Ovary (tissue), 7 donors: ENCODE measurements at regions not wholly inside any gene's neighbourhood (a gene's known extent, or its start where the extent isn't known, plus 50 kb on each side); places are given as distances from the start of the nearest gene placed in this dataset.

Source experiments
- DNase-seq, 5 donors: peaks; one replicate each; pipeline ENCODE4 v3.0.0-alpha.2; 2019 to 2020
- H3K27ac ChIP-seq, 2 donors: fragments of 200-600 bp; one replicate each; pipeline versions ENCODE4 v1.5.1 to v1.8.0; 2019 to 2022
- H3K27me3 ChIP-seq: fragments of 200-600 bp; one replicate; pipeline ENCODE4 v1.8.0; 2022
- H3K36me3 ChIP-seq: fragments of 200-600 bp; sonication (generic); one replicate; pipeline ENCODE4 v1.5.1; 2019
- H3K4me1 ChIP-seq: one replicate; pipeline ENCODE4 v1.8.1; 2013; ENCODE audit warnings: mild to moderate bottlenecking, moderate library complexity; ENCODE audit not compliant: insufficient read depth
- H3K4me3 ChIP-seq: fragments of 200-600 bp; sonication (generic); one replicate; pipeline ENCODE4 v1.5.1; 2017
- H3K9me3 ChIP-seq, 2 donors: fragments of 200-600 bp in 1 of 2; sonication (generic) in 1 of 2; one replicate each; pipeline versions ENCODE4 v1.5.1 to v1.8.1; 2013 to 2019; ENCODE audit warnings: mild to moderate bottlenecking in 1 of 2, moderate library complexity in 1 of 2
- EP300 ChIP-seq: sonication (generic); formaldehyde crosslinking; IDR thresholded peaks from one replicate; pipeline ENCODE4 v1.6.1; 2017; ENCODE audit warnings: antibody characterized with exemption
- POLR2A ChIP-seq: fragments of 450-650 bp; IDR thresholded peaks from one replicate; pipeline ENCODE4 v1.6.1; 2017; ENCODE audit warnings: antibody characterized with exemption, mild to moderate bottlenecking, moderate library complexity
- WGBS, 3 donors: extraction: QIAGEN DNeasy Blood & Tissue Kit in 1 of 3; methylation state at CpG; one replicate each; pipeline versions ENCODE4 v1.1.5 to v1.1.7; 2013 to 2017; 5-methylcytosine and 5-hydroxymethylcytosine counted together
- intact Hi-C, 4 donors: fragments of 100-400 bp; cut with DNase I; formaldehyde crosslinking; loops; one replicate each; pipeline versions ENCODE4 v1.11.0 to v1.15.1; 2022 to 2023
- TF ChIP-seq, protein P1 (sequence below), 3 donors: fragments of 450-650 bp in 2 of 3; fragments of 200-600 bp in 1 of 3; IDR thresholded peaks; one replicate each; pipeline versions ENCODE4 v1.5.1 to v1.8.0; 2016 to 2022; ENCODE audit warnings: antibody characterized with exemption in 3 of 3, mild to moderate bottlenecking in 1 of 3
- donor health status: DM: no; HTN: no; CAD: no; lungs with moderate emphysema.
- donor health status: DM: no; HTN: no; CAD: no.
- donor health status: Bipolar disorder and iron deficiency.
- donor health status: DM: no; HTN: no; CAD: no.
- donor health status: DM: yes; HTN: yes; CAD: no.

DNA sequence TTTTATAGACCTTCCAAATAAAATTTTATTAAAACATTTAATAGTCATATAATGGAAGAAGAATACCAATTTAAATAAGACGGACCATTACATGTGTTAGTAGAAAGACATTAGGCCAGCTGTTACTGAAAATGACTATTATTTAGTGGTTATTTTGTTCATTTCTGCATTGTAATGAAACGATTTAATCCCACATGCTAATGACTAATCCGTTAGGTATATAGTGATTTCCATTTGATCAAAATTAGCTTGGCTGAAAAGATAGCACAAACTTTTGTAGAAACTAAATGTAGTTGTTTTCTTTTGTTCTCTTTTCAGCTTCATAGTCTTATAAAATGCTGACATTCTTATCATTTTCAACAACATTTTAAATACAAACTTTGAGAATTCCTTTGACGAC is 556.1 kb upstream of the TENM3 start:
- TF ChIP-seq POLR2A: no peak
- no peak for TF ChIP-seq EP300
- TF ChIP-seq, protein P1, sequence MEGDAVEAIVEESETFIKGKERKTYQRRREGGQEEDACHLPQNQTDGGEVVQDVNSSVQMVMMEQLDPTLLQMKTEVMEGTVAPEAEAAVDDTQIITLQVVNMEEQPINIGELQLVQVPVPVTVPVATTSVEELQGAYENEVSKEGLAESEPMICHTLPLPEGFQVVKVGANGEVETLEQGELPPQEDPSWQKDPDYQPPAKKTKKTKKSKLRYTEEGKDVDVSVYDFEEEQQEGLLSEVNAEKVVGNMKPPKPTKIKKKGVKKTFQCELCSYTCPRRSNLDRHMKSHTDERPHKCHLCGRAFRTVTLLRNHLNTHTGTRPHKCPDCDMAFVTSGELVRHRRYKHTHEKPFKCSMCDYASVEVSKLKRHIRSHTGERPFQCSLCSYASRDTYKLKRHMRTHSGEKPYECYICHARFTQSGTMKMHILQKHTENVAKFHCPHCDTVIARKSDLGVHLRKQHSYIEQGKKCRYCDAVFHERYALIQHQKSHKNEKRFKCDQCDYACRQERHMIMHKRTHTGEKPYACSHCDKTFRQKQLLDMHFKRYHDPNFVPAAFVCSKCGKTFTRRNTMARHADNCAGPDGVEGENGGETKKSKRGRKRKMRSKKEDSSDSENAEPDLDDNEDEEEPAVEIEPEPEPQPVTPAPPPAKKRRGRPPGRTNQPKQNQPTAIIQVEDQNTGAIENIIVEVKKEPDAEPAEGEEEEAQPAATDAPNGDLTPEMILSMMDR (IDR thresholded peaks at IDR 0.05): no peak
- Histone ChIP-seq H3K27me3 (no peaks in the 10 kb centered on the region), H3K9me3 (no peaks in the 10 kb centered on the region), H3K36me3 (no peaks in the 10 kb centered on the region), H3K27ac (no peak overlapping the region), H3K4me1 (no peaks in the 10 kb centered on the region), H3K4me3 (no peak overlapping the region)
- WGBS, 3 donors: 54 to 76% (median 55%) methylated on average over 4 of the region's 4 CpGs
- intact Hi-C loops: no loop called here
- DNase-seq: no peak

DNA sequence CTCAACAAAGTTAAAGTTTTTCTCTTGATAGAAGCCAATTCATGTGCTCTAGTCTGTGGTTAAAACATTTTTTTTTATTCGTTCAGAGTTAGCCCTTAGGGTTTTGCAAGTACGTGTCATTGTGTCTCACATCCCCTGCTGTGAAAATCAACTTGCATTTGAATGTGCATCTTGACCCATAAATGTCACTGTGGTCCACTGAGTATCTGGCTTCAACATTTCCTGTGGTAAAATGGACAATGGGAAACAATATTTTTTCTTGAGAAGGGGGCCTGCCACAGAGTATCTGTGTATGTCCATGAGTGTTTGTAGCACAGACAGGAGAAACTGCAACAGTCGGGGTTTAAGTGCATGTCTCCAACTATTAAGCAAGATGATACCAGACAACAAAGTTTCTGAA is 554.8 kb upstream of the TENM3 start:
- TF ChIP-seq POLR2A: no peak
- TF ChIP-seq EP300: no peak
- TF ChIP-seq, protein P1 (IDR thresholded peaks at IDR 0.05): no peak
- 60 to 77% (median 64%) methylated on average over 3 of the region's 3 CpGs for WGBS, 3 donors
- no peaks in the 10 kb centered on the region for H3K4me1 ChIP-seq
- no peaks in the 10 kb centered on the region for H3K27me3 ChIP-seq
- no peak overlapping the region for H3K4me3 ChIP-seq
- H3K27ac ChIP-seq: no peak overlapping the region
- intact Hi-C loops: no loop called here
- no peaks in the 10 kb centered on the region for H3K36me3 ChIP-seq
- no peak for DNase-seq
- H3K9me3 ChIP-seq: no peaks in the 10 kb centered on the region

DNA sequence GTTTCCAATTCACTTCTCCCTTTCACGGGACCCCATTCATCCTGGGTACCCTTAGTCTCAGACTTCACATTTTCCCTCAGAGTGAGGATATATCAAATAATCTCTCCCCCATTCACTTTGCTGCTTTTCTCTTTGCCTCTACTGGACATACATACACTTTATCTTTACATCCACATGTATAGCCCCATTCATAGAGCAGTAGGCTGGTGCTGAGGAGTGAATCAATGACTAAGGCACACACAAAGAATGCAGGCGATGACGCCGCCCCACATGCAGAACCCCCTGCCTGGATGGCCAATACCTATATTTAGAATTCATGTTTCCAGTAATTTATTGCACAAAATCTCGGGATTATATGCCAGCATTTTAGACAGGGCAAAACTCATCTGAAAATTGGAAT is 554.3 kb upstream of the TENM3 start:
- Histone ChIP-seq H3K4me1 (no peaks in the 10 kb centered on the region), H3K27me3 (no peaks in the 10 kb centered on the region), H3K9me3 (no peaks in the 10 kb centered on the region), H3K4me3 (no peak overlapping the region), H3K36me3 (no peaks in the 10 kb centered on the region), H3K27ac (no peak overlapping the region)
- WGBS, 3 donors: 70 to 83% (median 78%) methylated on average over 5 of the region's 5 CpGs
- intact Hi-C loops: no loop called here
- TF ChIP-seq, protein P1 (IDR thresholded peaks at IDR 0.05): no peak
- TF ChIP-seq POLR2A: no peak
- TF ChIP-seq EP300: no peak
- no peak for DNase-seq

DNA sequence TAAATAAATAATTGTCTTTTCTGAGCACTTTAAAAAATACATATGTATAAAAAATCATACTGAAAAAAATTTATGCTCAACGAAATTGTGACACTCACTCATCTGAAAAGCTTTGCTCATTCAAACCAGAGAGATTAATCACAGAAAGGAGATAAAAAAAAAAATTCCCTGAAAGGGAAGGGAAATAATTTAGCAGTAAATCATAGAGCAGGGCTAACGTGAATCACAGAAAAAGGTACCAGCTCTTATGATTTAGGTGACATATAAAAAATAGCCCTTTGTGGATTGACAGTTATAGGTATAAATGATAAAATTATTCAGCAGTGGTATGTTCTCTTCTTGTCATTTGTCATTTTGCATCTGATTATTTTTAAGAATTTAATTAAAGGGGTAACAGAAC is 552.7 kb upstream of the TENM3 start:
- Histone ChIP-seq H3K27ac (no peak overlapping the region), H3K4me3 (no peak overlapping the region), H3K4me1 (no peaks in the 10 kb centered on the region), H3K9me3 (no peaks in the 10 kb centered on the region), H3K36me3 (no peaks in the 10 kb centered on the region), H3K27me3 (no peaks in the 10 kb centered on the region)
- intact Hi-C loops: no loop called here
- DNase-seq: no peak
- TF ChIP-seq, protein P1 (IDR thresholded peaks at IDR 0.05): no peak
- TF ChIP-seq EP300 (no peak), POLR2A (no peak)
- 38 to 48% (median 46%) methylated on average over 2 of the region's 2 CpGs for WGBS, 3 donors

DNA sequence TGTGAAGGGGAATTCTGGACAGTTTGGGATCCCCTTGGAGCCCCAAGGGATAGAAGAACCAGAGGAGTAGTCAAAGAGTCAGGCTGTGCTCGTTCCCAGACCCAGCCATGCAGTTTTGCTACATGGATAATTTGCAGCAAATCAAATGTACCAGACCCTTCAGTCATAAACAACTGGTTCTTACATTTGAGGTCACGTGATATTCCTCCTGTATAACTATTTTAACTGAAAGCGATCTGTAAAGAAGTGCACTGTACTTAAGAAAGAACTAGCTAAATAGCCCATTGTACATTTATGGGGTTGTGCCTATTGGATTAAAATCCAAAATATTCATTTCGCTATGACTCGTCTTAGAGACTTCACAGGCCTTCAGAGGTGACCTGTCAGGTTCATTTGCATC is 550.2 kb upstream of the TENM3 start:
- Histone ChIP-seq H3K9me3 (no peaks in the 10 kb centered on the region), H3K4me3 (no peak overlapping the region), H3K4me1 (no peaks in the 10 kb centered on the region), H3K36me3 (no peaks in the 10 kb centered on the region), H3K27me3 (no peaks in the 10 kb centered on the region), H3K27ac (no peak overlapping the region)
- no peak for TF ChIP-seq POLR2A
- TF ChIP-seq EP300: no peak
- TF ChIP-seq, protein P1 (IDR thresholded peaks at IDR 0.05): no peak
- intact Hi-C loops: no loop called here
- no peak for DNase-seq
- 80 to 90% (median 86%) methylated on average over 5 of the region's 5 CpGs for WGBS, 3 donors
